Ureter (tissue), 1 donor: ENCODE measurements at regions not wholly inside any gene's neighbourhood (a gene's known extent, or its start where the extent isn't known, plus 50 kb on each side); places are given as distances from the start of the nearest gene placed in this dataset.

Experiments used
- DNase-seq: peaks from one replicate; pipeline ENCODE4 v3.0.0-alpha.2; 2020; ENCODE audit warnings: low spot score
- donor health status: DM: yes; HTN: yes; CAD: no.

GRCh38 chr1:30319765-30320580 lies 403.4 kb downstream of the MATN1 start:
- peak; percentile 35 for DNase-seq

GRCh38 chr1:30318864-30319718 lies 404.3 kb downstream of the MATN1 start:
- peak; percentile 19 for DNase-seq

- DNase-seq = peak; percentile 17
These were observed 405.0 kb downstream of the MATN1 start for GRCh38 chr1:30318413-30318812.

- DNase-seq = no peak
These were observed 405.5 kb downstream of the MATN1 start for GRCh38 chr1:30317921-30318320.

DNA sequence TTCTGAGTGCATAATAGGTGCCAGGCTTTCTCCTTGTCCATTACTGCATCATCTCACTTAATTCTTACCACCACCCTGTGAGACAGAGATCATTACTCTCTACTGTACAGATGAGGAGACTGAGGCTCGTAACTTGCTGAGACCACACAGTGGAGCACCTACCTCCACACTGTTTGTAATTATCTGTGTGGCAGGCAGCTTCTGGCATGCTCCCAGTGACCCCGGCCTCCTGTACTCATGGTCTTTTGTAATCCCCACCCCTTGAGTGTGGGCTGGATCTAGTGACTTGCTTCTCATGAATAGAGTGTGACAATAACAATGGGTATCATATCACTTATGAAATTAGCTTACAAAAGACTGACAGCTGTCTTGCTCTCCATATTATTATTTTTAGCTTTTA lies 407.3 kb downstream of the MATN1 start:
- peak; percentile 24 for DNase-seq

- DNase-seq = peak; percentile 26
These were observed 408.0 kb downstream of the MATN1 start for GRCh38 chr1:30315185-30315960.

DNA sequence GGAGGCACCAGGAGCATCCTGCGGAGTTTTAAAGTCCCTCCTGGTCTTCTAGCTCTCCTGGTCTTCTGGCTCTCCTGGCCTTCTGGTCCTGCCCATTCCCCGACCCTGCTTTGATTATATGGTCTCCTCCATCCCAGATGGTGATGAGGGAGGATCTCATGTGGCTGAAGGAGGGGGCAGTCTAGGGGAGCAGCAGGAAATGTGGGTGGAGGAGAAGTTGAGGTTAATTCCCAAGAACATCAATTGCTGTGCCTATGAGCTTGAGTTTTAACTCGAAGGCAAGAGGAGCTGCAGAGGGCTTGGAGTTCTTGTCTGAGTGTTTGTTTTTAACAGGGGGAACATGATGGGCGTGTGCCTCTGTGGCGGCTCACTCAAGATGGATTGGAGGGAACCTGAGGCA lies 408.8 kb downstream of the MATN1 start:
- DNase-seq = peak; percentile 24

DNA sequence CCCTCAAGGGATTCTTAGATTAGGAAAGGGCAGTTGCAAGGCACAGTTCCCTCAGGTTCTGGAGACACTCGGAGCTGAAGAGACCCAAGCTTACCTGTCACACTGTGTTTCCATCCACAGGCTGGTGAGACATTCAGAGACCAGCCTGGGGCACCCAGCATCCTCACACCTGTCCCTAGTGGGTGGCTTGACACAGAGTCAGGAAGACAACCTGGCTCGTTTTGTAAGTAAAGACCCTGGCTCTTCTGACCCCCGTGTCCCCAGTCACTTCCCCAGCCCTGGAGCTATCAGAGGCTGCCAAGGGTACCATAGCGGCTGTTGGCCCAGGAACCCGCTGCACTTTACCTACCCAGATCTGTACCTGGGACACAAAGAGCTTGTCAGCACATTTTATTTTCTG lies 409.8 kb downstream of the MATN1 start:
- DNase-seq = no peak

- DNase-seq = peak; percentile 36
These were observed 410.2 kb downstream of the MATN1 start for GRCh38 chr1:30313176-30313575.

DNA sequence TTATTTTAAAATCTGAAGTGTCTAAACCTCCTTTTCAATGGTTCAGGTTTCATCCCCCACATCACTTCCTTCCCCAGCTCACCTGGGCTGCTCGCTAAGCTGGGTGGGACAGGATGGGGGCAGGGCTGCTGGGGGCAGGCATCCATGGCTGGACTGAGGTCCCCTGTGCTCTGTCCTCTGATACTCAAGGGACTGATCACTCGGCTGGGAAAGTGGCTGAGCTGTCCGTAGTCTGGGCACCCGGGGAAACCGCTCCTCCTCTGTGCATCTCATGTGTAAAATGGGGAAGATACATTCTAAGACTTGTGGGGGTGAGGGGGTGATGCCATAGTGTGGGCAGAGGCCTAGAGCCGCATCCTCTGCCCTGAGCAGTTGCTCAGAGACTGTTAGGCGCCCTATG lies 411.2 kb downstream of the MATN1 start:
- peak; percentile 32 for DNase-seq

DNA sequence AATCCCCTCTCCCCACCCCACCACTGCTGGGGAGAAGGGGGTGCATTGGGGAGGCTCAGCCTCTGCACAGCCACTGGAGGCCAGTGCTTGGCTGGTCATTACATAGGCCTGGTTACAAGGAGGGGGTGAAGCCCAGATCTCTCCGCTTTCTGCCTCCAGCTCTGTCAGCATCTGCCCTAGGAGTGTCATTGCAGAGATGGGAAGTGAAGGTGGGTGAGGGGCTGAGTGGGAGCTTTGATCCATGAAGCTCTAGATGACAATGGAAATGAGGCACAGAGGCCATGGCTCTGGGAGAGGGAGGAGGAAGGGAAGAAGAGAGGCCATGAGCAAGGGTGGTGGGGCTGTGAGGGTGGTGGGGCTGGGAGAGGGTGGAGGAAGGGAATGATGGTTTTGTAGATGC lies 411.6 kb downstream of the MATN1 start:
- DNase-seq = peak; percentile 30

GRCh38 chr1:30310966-30311742 lies 412.2 kb downstream of the MATN1 start:
- peak; percentile 33 for DNase-seq

GRCh38 chr1:30307182-30307581 lies 416.2 kb downstream of the MATN1 start:
- DNase-seq = no peak

GRCh38 chr1:30305519-30305918 lies 417.9 kb downstream of the MATN1 start:
- no peak for DNase-seq

DNA sequence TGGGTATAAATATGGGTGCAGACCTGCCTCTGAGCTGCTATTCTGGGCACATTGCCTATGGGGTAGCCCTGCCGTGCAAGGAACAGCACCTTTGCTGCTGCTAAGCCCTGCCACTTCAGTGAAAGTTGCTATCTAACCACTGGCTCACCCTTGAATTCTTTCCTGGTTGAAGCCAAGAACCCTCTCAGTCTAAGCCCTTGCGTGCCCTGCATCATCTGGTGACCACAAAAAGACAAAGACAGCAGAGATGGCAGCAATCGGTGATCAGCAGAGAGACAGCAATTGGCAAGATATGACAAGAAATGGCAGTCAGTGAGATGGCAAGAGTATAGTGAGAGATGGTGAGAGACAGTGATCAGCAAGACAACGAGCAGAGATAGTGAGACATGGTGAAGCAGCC lies 418.3 kb downstream of the MATN1 start:
- no peak for DNase-seq

- DNase-seq = no peak
These were observed 419.3 kb downstream of the MATN1 start for GRCh38 chr1:30304080-30304479.

DNA sequence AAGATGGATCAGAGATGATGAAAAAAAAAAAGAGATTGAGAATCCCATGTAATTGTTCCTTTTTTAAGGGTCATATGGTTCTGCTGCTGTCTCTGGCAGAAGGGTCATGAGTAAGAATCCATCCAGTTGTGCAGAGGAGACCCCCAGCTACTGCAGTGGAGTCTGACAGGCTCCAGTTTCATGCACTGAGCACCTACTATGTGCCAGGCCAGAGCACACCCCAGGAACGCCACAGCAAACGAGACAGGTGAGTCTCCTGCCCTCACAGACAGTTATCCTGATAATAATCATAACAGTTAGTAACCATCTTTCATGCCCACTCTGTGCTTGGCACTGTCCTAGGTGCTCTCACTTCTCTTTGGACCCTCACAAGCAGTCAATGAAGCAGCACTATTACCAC lies 420.0 kb downstream of the MATN1 start:
- no peak for DNase-seq

DNA sequence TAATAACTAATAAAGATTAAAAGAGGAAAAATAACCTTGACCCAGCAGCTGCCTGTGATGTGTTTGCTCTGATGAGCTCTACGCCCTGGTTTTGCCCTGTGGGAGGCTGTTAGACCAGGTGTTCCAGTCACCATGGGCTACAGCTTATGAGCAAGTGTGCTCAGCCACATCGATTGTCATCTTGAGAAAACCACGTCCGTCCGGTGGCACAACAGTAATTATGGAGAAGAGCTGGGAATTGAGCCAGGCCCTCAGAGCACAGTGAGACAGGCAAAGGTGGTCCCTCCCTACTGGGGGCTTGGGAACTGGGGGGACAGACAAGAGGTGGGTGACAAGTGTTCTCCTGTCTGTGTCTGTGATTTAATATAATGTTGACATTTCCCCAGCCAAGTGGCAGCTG lies 420.5 kb downstream of the MATN1 start:
- DNase-seq = peak; percentile 29

DNA sequence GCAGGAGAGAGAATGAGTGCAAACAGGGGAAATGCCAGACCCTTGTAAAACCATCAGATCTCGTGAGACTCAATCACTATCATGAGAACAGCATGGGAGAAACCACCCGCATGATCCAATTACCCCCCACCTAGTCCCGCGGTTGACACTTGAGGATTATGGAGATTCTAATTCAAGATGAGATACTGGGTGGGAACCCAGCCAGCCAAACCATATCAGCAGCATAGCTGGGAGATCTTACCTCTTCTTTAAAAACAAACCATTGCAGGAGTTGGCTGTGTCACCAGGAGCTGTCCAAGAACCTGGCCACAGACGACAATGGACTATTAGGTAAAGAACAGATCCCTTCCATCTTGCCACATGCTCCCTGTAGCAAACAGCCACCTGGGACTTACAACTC lies 422.7 kb downstream of the MATN1 start:
- DNase-seq = no peak

- DNase-seq = no peak
These were observed 424.0 kb downstream of the MATN1 start for GRCh38 chr1:30299393-30299792.

DNA sequence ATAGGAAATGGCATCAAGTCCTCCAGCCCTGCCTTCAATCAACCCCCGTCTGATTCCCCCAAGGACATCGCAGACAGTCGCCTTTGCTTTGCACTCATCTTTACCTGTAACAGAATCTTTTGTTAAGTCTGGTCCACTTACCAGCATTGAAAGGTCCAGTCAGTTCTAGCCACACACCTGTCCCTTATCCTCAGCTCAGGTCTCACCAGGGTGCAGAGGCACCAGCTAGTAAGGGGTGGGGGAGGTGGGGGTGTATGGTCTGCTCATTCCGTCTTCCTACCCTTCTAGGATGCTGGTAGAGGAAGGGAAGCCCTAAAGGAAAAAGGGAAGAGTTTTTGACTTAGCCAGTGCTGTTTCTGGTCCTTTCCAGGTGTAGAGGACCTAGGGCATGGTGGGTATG lies 427.7 kb downstream of the MATN1 start:
- DNase-seq = no peak
